ENCODE measurements at regions not wholly inside any gene's neighbourhood (a gene's known extent, or its start where the extent isn't known, plus 50 kb on each side); places are given as distances from the start of the nearest gene placed in this dataset.

GRCh38 chr2:16818203-16818556 lies 152.5 kb upstream of the CYRIA start:
- Histone ChIP-seq H2AFZ (ENCODE audit: low read depth, low read length) (no peak overlapping the region), H3K36me3 (ENCODE audit: insufficient read depth, low read length) (no peaks in the 10 kb centered on the region), H3K9me2 (ENCODE audit: insufficient read depth, low read length) (no peaks in the 10 kb centered on the region), H3K9me3 (ENCODE audit: low read length) (no peaks in the 10 kb centered on the region), H4K20me1 (ENCODE audit: insufficient read depth) (no peaks in the 10 kb centered on the region), H3K79me2 (replicated peaks; ENCODE audit: insufficient read depth, low read length) (no peaks in the 10 kb centered on the region), H3K4me2 (ENCODE audit: low read length) (no peak overlapping the region), H3K4me3 (ENCODE audit: low read length) (no peak overlapping the region), H3K9ac (ENCODE audit: low read length) (no peak overlapping the region), H3K27ac (ENCODE audit: low read length) (no peak overlapping the region), H3K27me3 (ENCODE audit: insufficient read depth, low read depth, low read length) (no peaks in the 10 kb centered on the region), H3F3A (ENCODE audit: insufficient read depth, low read length, poor library complexity, severe bottlenecking) (no peaks in the 10 kb centered on the region)
- TF ChIP-seq CTCF (IDR thresholded peaks at IDR 0.05; ENCODE audit: poor library complexity, severe bottlenecking) = no peak
- TF ChIP-seq, protein P1, sequence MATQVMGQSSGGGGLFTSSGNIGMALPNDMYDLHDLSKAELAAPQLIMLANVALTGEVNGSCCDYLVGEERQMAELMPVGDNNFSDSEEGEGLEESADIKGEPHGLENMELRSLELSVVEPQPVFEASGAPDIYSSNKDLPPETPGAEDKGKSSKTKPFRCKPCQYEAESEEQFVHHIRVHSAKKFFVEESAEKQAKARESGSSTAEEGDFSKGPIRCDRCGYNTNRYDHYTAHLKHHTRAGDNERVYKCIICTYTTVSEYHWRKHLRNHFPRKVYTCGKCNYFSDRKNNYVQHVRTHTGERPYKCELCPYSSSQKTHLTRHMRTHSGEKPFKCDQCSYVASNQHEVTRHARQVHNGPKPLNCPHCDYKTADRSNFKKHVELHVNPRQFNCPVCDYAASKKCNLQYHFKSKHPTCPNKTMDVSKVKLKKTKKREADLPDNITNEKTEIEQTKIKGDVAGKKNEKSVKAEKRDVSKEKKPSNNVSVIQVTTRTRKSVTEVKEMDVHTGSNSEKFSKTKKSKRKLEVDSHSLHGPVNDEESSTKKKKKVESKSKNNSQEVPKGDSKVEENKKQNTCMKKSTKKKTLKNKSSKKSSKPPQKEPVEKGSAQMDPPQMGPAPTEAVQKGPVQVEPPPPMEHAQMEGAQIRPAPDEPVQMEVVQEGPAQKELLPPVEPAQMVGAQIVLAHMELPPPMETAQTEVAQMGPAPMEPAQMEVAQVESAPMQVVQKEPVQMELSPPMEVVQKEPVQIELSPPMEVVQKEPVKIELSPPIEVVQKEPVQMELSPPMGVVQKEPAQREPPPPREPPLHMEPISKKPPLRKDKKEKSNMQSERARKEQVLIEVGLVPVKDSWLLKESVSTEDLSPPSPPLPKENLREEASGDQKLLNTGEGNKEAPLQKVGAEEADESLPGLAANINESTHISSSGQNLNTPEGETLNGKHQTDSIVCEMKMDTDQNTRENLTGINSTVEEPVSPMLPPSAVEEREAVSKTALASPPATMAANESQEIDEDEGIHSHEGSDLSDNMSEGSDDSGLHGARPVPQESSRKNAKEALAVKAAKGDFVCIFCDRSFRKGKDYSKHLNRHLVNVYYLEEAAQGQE (IDR thresholded peaks at IDR 0.05; ENCODE audit: borderline replicate concordance) = no peak
- TF ChIP-seq POLR2AphosphoS5 (IDR thresholded peaks at IDR 0.05) = no peak
- no peak for TF ChIP-seq RAD21 (conservative IDR thresholded peaks at IDR 0.05)
- no peak for TF ChIP-seq EZH2 (IDR thresholded peaks at IDR 0.05; ENCODE audit: borderline replicate concordance, insufficient read depth, low read length, poor library complexity, severe bottlenecking)
- TF ChIP-seq TAF1 (IDR thresholded peaks at IDR 0.05; ENCODE audit: low read depth) = no peak

- Histone ChIP-seq H4K20me1 (ENCODE audit: insufficient read depth) (no peaks in the 10 kb centered on the region), H3F3A (ENCODE audit: insufficient read depth, low read length, poor library complexity, severe bottlenecking) (no peaks in the 10 kb centered on the region), H3K79me2 (replicated peaks; ENCODE audit: insufficient read depth, low read length) (no peaks in the 10 kb centered on the region), H3K27ac (ENCODE audit: low read length) (no peak overlapping the region), H3K4me3 (ENCODE audit: low read length) (no peak overlapping the region), H2AFZ (ENCODE audit: low read depth, low read length) (no peak overlapping the region), H3K9me3 (ENCODE audit: low read length) (no peaks in the 10 kb centered on the region), H3K9ac (ENCODE audit: low read length) (no peak overlapping the region), H3K4me2 (ENCODE audit: low read length) (no peak overlapping the region), H3K36me3 (ENCODE audit: insufficient read depth, low read length) (no peaks in the 10 kb centered on the region), H3K9me2 (ENCODE audit: insufficient read depth, low read length) (no peaks in the 10 kb centered on the region), H3K27me3 (ENCODE audit: insufficient read depth, low read depth, low read length) (no peaks in the 10 kb centered on the region)
- TF ChIP-seq CTCF (IDR thresholded peaks at IDR 0.05; ENCODE audit: poor library complexity, severe bottlenecking) (no peak), RAD21 (conservative IDR thresholded peaks at IDR 0.05) (no peak), TAF1 (IDR thresholded peaks at IDR 0.05; ENCODE audit: low read depth) (no peak), EZH2 (IDR thresholded peaks at IDR 0.05; ENCODE audit: borderline replicate concordance, insufficient read depth, low read length, poor library complexity, severe bottlenecking) (no peak), SMC3 (conservative IDR thresholded peaks at IDR 0.05; ENCODE audit: poor library complexity) (no peak), MXI1 (conservative IDR thresholded peaks at IDR 0.05; ENCODE audit: poor library complexity, severe bottlenecking) (no peak), EP300 (conservative IDR thresholded peaks at IDR 0.05; ENCODE audit: poor library complexity, severe bottlenecking) (no peak), POLR2AphosphoS5 (IDR thresholded peaks at IDR 0.05) (no peak)
- TF ChIP-seq, protein P1 (IDR thresholded peaks at IDR 0.05; ENCODE audit: borderline replicate concordance) = no peak
Observed at GRCh38 chr2:16817305-16818202, 151.9 kb upstream of the CYRIA start.

Data from neural cell (in vitro differentiated cells).